Body of pancreas (tissue), 4 donors: ENCODE measurements at regions not wholly inside any gene's neighbourhood (a gene's known extent, or its start where the extent isn't known, plus 50 kb on each side); places are given as distances from the start of the nearest gene placed in this dataset.

Experiments
- ATAC-seq: fragments of 150-250 bp; one replicate; pipeline ENCODE4 v1.9.1; 2016
- DNase-seq, 4 donors: peaks; one replicate each; pipeline ENCODE4 v3.0.0-alpha.2; 2019
- H3K27ac ChIP-seq, 4 donors: fragments of 200-600 bp; sonication (generic); 1 replicate in 3 of 4; 2 replicates in 1 of 4; pipeline versions ENCODE4 v1.5.1 to v1.6.1; 2016 to 2019; ENCODE audit warnings: mild to moderate bottlenecking in 1 of 4, mixed read lengths in 1 of 4, moderate library complexity in 1 of 4
- H3K27me3 ChIP-seq, 2 donors: fragments of 200-600 bp; sonication (generic); one replicate each; pipeline ENCODE4 v1.6.0; 2016; ENCODE audit warnings: mild to moderate bottlenecking in 1 of 2
- H3K36me3 ChIP-seq, 2 donors: fragments of 200-600 bp; sonication (generic); replicated peaks in 1 of 2; 2 replicates each; pipeline ENCODE4 v1.5.1; 2016; ENCODE audit warnings: low read depth in 2 of 2; ENCODE audit not compliant: insufficient read depth in 1 of 2
- H3K4me1 ChIP-seq: fragments of 200-600 bp; sonication (generic); one replicate; pipeline ENCODE4 v1.6.0; 2016
- H3K4me3 ChIP-seq, 2 donors: fragments of 200-600 bp; sonication (generic); 1 replicate in 1 of 2; 2 replicates in 1 of 2; pipeline ENCODE4 v1.5.1; 2016 to 2019
- H3K9me3 ChIP-seq, 3 donors: fragments of 200-600 bp; sonication (generic); 1 replicate in 2 of 3; 2 replicates in 1 of 3; pipeline ENCODE4 v1.5.1; 2016
- POLR2A ChIP-seq, 3 donors: fragments of 450-650 bp; IDR thresholded peaks; one replicate each; pipeline ENCODE4 v1.6.1; 2016; ENCODE audit warnings: antibody characterized with exemption in 3 of 3, mild to moderate bottlenecking in 2 of 3
- WGBS, 2 donors: methylation state at CpG; one replicate each; pipeline ENCODE4 v1.1.5; 2017; 5-methylcytosine and 5-hydroxymethylcytosine counted together
- intact Hi-C: fragments of 100-400 bp; cut with DNase I; formaldehyde crosslinking; loops from one replicate; pipeline ENCODE4 v1.15.1; 2023
- TF ChIP-seq, protein P1 (sequence below), 7 experiments: fragments of 450-650 bp in 4 of 7; fragments of 200-600 bp in 3 of 7; sonication (generic) in 3 of 7; IDR thresholded peaks; one replicate each; pipeline ENCODE4 v1.5.1; 2016 to 2019; ENCODE audit warnings: antibody characterized with exemption in 7 of 7

DNA sequence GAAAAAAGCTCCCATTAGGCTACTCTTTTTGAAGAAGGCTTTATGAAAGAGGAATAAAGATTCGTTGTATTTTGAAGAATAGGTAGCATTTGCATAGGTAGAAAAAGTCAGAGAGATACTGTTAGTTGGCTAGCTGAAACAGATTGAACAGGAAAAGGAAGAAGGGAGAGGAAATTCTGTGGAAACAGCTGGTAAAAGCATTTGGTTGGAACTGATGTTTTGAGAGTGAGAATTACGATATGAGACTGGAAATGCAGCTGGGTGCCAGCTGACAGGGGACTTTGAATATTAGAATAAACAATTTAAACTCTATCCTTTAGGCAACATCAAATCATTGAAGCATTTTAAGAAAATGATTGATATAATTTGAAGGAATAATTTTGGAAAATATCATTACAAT is 96.7 kb upstream of the CNTNAP5 start:
- Histone ChIP-seq H3K27me3 (no peaks in the 10 kb centered on the region), H3K9me3 (no peaks in the 10 kb centered on the region), H3K36me3 (no peaks in the 10 kb centered on the region), H3K27ac (no peak overlapping the region), H3K4me1 (no peaks in the 10 kb centered on the region), H3K4me3 (no peak overlapping the region)
- 34 to 42% methylated on average over 2 of the region's 2 CpGs for WGBS, 2 donors
- DNase-seq, result no peak
- intact Hi-C loops, result no loop called here
- no peak for ATAC-seq
- no peak for TF ChIP-seq POLR2A (IDR thresholded peaks at IDR 0.05)
- TF ChIP-seq, protein P1, sequence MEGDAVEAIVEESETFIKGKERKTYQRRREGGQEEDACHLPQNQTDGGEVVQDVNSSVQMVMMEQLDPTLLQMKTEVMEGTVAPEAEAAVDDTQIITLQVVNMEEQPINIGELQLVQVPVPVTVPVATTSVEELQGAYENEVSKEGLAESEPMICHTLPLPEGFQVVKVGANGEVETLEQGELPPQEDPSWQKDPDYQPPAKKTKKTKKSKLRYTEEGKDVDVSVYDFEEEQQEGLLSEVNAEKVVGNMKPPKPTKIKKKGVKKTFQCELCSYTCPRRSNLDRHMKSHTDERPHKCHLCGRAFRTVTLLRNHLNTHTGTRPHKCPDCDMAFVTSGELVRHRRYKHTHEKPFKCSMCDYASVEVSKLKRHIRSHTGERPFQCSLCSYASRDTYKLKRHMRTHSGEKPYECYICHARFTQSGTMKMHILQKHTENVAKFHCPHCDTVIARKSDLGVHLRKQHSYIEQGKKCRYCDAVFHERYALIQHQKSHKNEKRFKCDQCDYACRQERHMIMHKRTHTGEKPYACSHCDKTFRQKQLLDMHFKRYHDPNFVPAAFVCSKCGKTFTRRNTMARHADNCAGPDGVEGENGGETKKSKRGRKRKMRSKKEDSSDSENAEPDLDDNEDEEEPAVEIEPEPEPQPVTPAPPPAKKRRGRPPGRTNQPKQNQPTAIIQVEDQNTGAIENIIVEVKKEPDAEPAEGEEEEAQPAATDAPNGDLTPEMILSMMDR (IDR thresholded peaks at IDR 0.05), result no peak

DNA sequence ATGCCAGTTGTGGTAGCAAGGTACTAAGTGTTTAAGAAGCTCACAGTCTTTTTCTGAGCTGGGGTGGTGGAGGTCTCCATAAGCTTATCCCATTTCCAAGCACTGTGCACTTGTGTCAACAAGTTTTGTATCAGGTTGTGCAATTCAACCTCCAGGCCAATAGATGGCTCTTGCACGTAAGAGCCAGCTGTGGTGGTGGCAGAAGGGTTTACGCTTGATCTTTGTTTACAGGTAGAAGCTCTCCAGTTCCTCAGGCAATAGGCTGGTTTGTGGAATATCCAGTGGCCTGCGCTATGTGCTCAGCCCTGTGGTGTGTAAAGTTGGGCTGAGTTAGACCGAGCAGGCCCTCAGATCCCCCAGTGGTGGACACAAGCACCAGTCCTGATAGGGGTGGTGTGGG is 89.7 kb upstream of the CNTNAP5 start:
- no peak for DNase-seq
- Histone ChIP-seq H3K27ac (no peak overlapping the region), H3K4me3 (no peak overlapping the region), H3K27me3 (no peaks in the 10 kb centered on the region), H3K4me1 (no peaks in the 10 kb centered on the region), H3K9me3 (peaks cover 0 to 5% (median 0%) of the 10 kb centered on the region in 3 donors), H3K36me3 (no peaks in the 10 kb centered on the region)
- intact Hi-C loops, result no loop called here
- ATAC-seq, result no peak
- WGBS, 2 donors, result 79 to 91% methylated on average over 3 to 4 of the region's 4 CpGs
- TF ChIP-seq, protein P1 (IDR thresholded peaks at IDR 0.05), result no peak
- no peak for TF ChIP-seq POLR2A (IDR thresholded peaks at IDR 0.05)

DNA sequence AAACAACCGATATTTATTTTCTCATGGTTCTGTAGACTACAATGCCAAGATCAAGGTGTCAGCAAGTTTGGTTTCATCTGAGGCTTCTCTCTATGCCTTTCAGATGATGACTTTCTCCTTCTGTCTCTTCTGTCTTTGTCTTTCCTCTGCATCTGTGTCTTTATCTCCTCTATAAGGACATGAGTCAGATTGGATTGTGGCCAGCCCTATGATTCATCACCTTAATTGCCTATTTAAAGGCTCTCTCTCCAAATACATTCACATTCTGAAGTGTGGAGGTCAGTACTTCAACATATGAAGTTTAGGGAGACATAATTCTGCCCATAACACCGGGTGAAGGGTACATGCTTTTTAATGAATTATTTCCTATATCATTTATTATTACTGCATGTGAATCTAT is 71.2 kb upstream of the CNTNAP5 start:
- intact Hi-C loops, result no loop called here
- no peak for ATAC-seq
- no peak for DNase-seq
- H3K9me3 ChIP-seq, result no peaks in the 10 kb centered on the region
- H3K4me1 ChIP-seq, result no peaks in the 10 kb centered on the region
- TF ChIP-seq, protein P1 (IDR thresholded peaks at IDR 0.05), result no peak
- no peak for TF ChIP-seq POLR2A (IDR thresholded peaks at IDR 0.05)
- H3K27ac ChIP-seq, result no peak overlapping the region
- no peak overlapping the region for H3K4me3 ChIP-seq
- 72 to 74% methylated on average over 2 of the region's 2 CpGs for whole genome bisulfite sequencing, 2 donors
- H3K27me3 ChIP-seq, result no peaks in the 10 kb centered on the region
- H3K36me3 ChIP-seq, result no peaks in the 10 kb centered on the region

DNA sequence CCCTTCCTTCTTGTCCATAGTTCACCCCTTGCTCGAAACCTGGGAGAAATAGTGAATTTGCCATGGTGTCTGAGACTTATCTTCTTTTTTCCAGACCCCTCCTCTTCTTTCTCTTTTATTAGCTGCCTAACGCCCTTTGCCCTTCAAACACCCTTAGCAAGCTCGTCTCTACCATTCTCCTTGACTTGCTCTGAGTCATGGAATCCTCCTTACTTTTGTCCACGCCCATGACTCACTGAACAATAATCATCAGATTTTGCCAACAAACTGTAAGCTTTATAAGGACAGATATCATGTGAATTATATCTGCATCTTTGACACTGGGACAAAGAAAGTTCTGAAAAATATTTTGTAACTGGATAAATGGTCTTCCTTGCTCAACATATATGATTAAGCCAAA is 67.1 kb upstream of the CNTNAP5 start:
- no peaks in the 10 kb centered on the region for H3K4me1 ChIP-seq
- H3K9me3 ChIP-seq, result no peaks in the 10 kb centered on the region
- WGBS, 2 donors, result 32 to 35% methylated on average over 4 of the region's 4 CpGs
- H3K36me3 ChIP-seq, result no peaks in the 10 kb centered on the region
- TF ChIP-seq, protein P1 (IDR thresholded peaks at IDR 0.05), result no peak
- no peak for ATAC-seq
- no peak overlapping the region for H3K4me3 ChIP-seq
- DNase-seq, result no peak
- H3K27ac ChIP-seq, result no peak overlapping the region
- intact Hi-C loops, result no loop called here
- H3K27me3 ChIP-seq, result no peaks in the 10 kb centered on the region

DNA sequence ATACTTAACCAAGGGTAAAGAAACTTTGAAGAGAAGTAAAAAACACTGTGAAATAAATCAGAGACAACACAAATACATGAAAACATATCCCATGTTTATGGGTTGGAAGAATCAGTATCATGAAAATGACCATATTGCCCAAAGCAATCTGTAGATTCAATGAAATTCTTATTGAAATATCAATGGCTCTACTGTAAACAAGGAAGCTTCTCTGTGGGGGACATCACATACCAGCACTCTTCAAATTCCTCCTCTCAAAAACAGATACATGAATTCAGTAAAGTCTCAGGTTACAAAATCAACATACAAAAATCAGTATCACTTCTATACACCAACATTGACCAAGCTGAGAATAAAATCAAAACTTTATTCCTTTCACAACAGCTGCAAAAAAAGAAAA is 63.5 kb upstream of the CNTNAP5 start:
- no peak overlapping the region for H3K27ac ChIP-seq
- no peak for ATAC-seq

More for the DNA sequence above, 63.5 kb upstream of the CNTNAP5 start:
- DNase-seq, result no peak
- intact Hi-C loops, result no loop called here
- no peaks in the 10 kb centered on the region for H3K36me3 ChIP-seq
- no peak overlapping the region for H3K4me3 ChIP-seq
- no peaks in the 10 kb centered on the region for H3K27me3 ChIP-seq
- no peaks in the 10 kb centered on the region for H3K4me1 ChIP-seq
- no peaks in the 10 kb centered on the region for H3K9me3 ChIP-seq
- no peak for TF ChIP-seq POLR2A (IDR thresholded peaks at IDR 0.05)
- TF ChIP-seq, protein P1 (IDR thresholded peaks at IDR 0.05), result no peak
